Astrocyte (in vitro differentiated cells and primary cell): ENCODE measurements at regions not wholly inside any gene's neighbourhood (a gene's known extent, or its start where the extent isn't known, plus 50 kb on each side); places are given as distances from the start of the nearest gene placed in this dataset.

ENCODE experiments used
- DNase-seq: peaks from one replicate; pipeline ENCODE4 v3.0.0-alpha.2; 2010; ENCODE audit warnings: low read depth
- FAIRE-seq: peaks from 2 replicates; lab custom pipeline; 2011; peaks lifted over from hg19 to GRCh38; lab: Jason Lieb, UNC
- H2AFZ ChIP-seq: 2 replicates; pipeline ENCODE4 v1.6.0; 2012; ENCODE audit warnings: low read depth, low read length, inconsistent platforms
- H3K27ac ChIP-seq: 2 replicates; pipeline ENCODE4 v1.5.1; 2011; ENCODE audit warnings: low read depth, low read length, inconsistent platforms
- H3K27me3 ChIP-seq: 2 replicates; pipeline ENCODE4 v1.6.0; 2011; ENCODE audit warnings: low read length, inconsistent platforms; ENCODE audit not compliant: insufficient read depth
- H3K36me3 ChIP-seq: 2 replicates; pipeline ENCODE4 v1.5.1; 2011; ENCODE audit warnings: low read length, inconsistent platforms; ENCODE audit not compliant: insufficient read depth
- H3K4me1 ChIP-seq: 2 replicates; pipeline ENCODE4 v1.5.1; 2011; ENCODE audit warnings: low read length, inconsistent platforms; ENCODE audit not compliant: insufficient read depth
- H3K4me2 ChIP-seq: 2 replicates; pipeline ENCODE4 v1.6.0; 2012; ENCODE audit warnings: low read length, inconsistent platforms
- H3K4me3 ChIP-seq: 2 replicates; pipeline ENCODE4 v1.5.1; 2011; ENCODE audit warnings: low read depth, mild to moderate bottlenecking, low read length, inconsistent platforms; ENCODE audit not compliant: insufficient read depth
- H3K79me2 ChIP-seq: 2 replicates; pipeline ENCODE4 v1.6.0; 2012; ENCODE audit warnings: mild to moderate bottlenecking, low read length, inconsistent platforms; ENCODE audit not compliant: insufficient read depth
- H3K9ac ChIP-seq: 2 replicates; pipeline ENCODE4 v1.6.0; 2012; ENCODE audit warnings: mild to moderate bottlenecking, low read length, inconsistent platforms
- H3K9me3 ChIP-seq: 2 replicates; pipeline ENCODE4 v1.5.1; 2012; ENCODE audit warnings: low read depth, mild to moderate bottlenecking, low read length, inconsistent platforms; ENCODE audit not compliant: insufficient read depth
- H4K20me1 ChIP-seq: 2 replicates; pipeline ENCODE4 v1.6.0; 2012; ENCODE audit warnings: low read length, inconsistent platforms; ENCODE audit not compliant: insufficient read depth
- H3K27ac Mint-ChIP-seq: one replicate; pipeline ENCODE4 v1.8.0; 2021; ENCODE audit warnings: mild to moderate bottlenecking, mixed read lengths; ENCODE audit not compliant: unreplicated experiment
- H3K27me3 Mint-ChIP-seq: one replicate; pipeline ENCODE4 v1.8.0; 2021; ENCODE audit warnings: low read depth, mixed read lengths; ENCODE audit not compliant: unreplicated experiment
- H3K36me3 Mint-ChIP-seq: one replicate; pipeline ENCODE4 v1.8.0; 2021; ENCODE audit warnings: low read depth, mixed read lengths; ENCODE audit not compliant: unreplicated experiment
- H3K4me1 Mint-ChIP-seq: one replicate; pipeline ENCODE4 v1.8.0; 2021; ENCODE audit warnings: low read depth, mixed read lengths; ENCODE audit not compliant: unreplicated experiment
- H3K4me3 Mint-ChIP-seq: one replicate; pipeline ENCODE4 v1.8.0; 2021; ENCODE audit warnings: mild to moderate bottlenecking, moderate library complexity, mixed read lengths; ENCODE audit not compliant: unreplicated experiment
- H3K9me3 Mint-ChIP-seq: one replicate; pipeline ENCODE4 v1.8.0; 2021; ENCODE audit warnings: mild to moderate bottlenecking, mixed read lengths; ENCODE audit not compliant: unreplicated experiment
- CTCF ChIP-seq: IDR thresholded peaks from 2 replicates; pipeline ENCODE4 v1.5.1; 2011; ENCODE audit warnings: low read depth, mild to moderate bottlenecking, inconsistent platforms, low read length, moderate library complexity; ENCODE audit not compliant: insufficient read depth
- EZH2 ChIP-seq: IDR thresholded peaks from 2 replicates; pipeline ENCODE4 v1.6.1; 2012; ENCODE audit warnings: mild to moderate bottlenecking, low read length, inconsistent platforms; ENCODE audit not compliant: insufficient read depth

GRCh38 chr17:30588798-30589247, 111.6 kb downstream of the GOSR1 start:
- peaks cover 2% of the 10 kb centered on the region for H3K36me3 Mint-ChIP-seq
- DNase-seq (no peak), FAIRE-seq (no peak)
- Histone ChIP-seq H3K9ac (no peak overlapping the region), H3K4me1 (peaks cover 7% of the 10 kb centered on the region), H3K27ac (no peak overlapping the region), H3K9me3 (no peaks in the 10 kb centered on the region), H3K36me3 (no peaks in the 10 kb centered on the region), H3K79me2 (no peaks in the 10 kb centered on the region), H3K27me3 (no peaks in the 10 kb centered on the region), H2AFZ (no peak overlapping the region), H4K20me1 (no peaks in the 10 kb centered on the region), H3K4me3 (no peak overlapping the region), H3K4me2 (no peak overlapping the region)
- no peak overlapping the region for H3K27ac Mint-ChIP-seq
- H3K27me3 Mint-ChIP-seq, result no peaks in the 10 kb centered on the region
- no peak overlapping the region for H3K4me3 Mint-ChIP-seq
- H3K9me3 Mint-ChIP-seq, result peaks cover 5% of the 10 kb centered on the region
- H3K4me1 Mint-ChIP-seq, result peaks cover 14% of the 10 kb centered on the region
- no peak for TF ChIP-seq CTCF
- no peak for TF ChIP-seq EZH2

GRCh38 chr17:30586818-30587595, 109.8 kb downstream of the GOSR1 start:
- H3K4me2 ChIP-seq, result peak overlapping the region; percentile 40
- H3K27ac ChIP-seq, result peak overlapping the region; percentile 45
- H4K20me1 ChIP-seq, result no peaks in the 10 kb centered on the region
- Mint-ChIP-seq H3K9me3 (peaks cover 10% of the 10 kb centered on the region), H3K4me3 (no peak overlapping the region), H3K27me3 (no peaks in the 10 kb centered on the region), H3K36me3 (peaks cover 2% of the 10 kb centered on the region), H3K27ac (peak overlapping the region; percentile 96), H3K4me1 (peaks cover 14% of the 10 kb centered on the region)
- H3K9me3 ChIP-seq, result no peaks in the 10 kb centered on the region
- no peak overlapping the region for H3K9ac ChIP-seq
- H3K27me3 ChIP-seq, result no peaks in the 10 kb centered on the region
- H3K4me3 ChIP-seq, result no peak overlapping the region
- peaks cover 7% of the 10 kb centered on the region for H3K4me1 ChIP-seq
- H3K36me3 ChIP-seq, result no peaks in the 10 kb centered on the region
- no peak for FAIRE-seq
- peak; percentile 81 for DNase-seq
- peak overlapping the region; percentile 23 for H2AFZ ChIP-seq
- no peaks in the 10 kb centered on the region for H3K79me2 ChIP-seq
- TF ChIP-seq CTCF (no peak), EZH2 (no peak)

GRCh38 chr17:30584810-30585209, 107.6 kb downstream of the GOSR1 start:
- Histone ChIP-seq H3K79me2 (no peaks in the 10 kb centered on the region), H3K9me3 (no peaks in the 10 kb centered on the region), H3K27me3 (no peaks in the 10 kb centered on the region), H3K9ac (no peak overlapping the region), H3K36me3 (no peaks in the 10 kb centered on the region), H2AFZ (no peak overlapping the region), H3K4me1 (peaks cover 7% of the 10 kb centered on the region), H3K4me3 (no peak overlapping the region), H4K20me1 (no peaks in the 10 kb centered on the region), H3K27ac (no peak overlapping the region), H3K4me2 (no peak overlapping the region)
- Mint-ChIP-seq H3K27ac (no peak overlapping the region), H3K9me3 (peaks cover 10% of the 10 kb centered on the region), H3K27me3 (no peaks in the 10 kb centered on the region), H3K36me3 (peaks cover 2% of the 10 kb centered on the region), H3K4me3 (no peak overlapping the region), H3K4me1 (peaks cover 10% of the 10 kb centered on the region)
- DNase-seq (no peak), FAIRE-seq (no peak)
- no peak for TF ChIP-seq CTCF
- TF ChIP-seq EZH2, result no peak
